ENCODE measurements at regions not wholly inside any gene's neighbourhood (a gene's known extent, or its start where the extent isn't known, plus 50 kb on each side); places are given as distances from the start of the nearest gene placed in this dataset.

DNA sequence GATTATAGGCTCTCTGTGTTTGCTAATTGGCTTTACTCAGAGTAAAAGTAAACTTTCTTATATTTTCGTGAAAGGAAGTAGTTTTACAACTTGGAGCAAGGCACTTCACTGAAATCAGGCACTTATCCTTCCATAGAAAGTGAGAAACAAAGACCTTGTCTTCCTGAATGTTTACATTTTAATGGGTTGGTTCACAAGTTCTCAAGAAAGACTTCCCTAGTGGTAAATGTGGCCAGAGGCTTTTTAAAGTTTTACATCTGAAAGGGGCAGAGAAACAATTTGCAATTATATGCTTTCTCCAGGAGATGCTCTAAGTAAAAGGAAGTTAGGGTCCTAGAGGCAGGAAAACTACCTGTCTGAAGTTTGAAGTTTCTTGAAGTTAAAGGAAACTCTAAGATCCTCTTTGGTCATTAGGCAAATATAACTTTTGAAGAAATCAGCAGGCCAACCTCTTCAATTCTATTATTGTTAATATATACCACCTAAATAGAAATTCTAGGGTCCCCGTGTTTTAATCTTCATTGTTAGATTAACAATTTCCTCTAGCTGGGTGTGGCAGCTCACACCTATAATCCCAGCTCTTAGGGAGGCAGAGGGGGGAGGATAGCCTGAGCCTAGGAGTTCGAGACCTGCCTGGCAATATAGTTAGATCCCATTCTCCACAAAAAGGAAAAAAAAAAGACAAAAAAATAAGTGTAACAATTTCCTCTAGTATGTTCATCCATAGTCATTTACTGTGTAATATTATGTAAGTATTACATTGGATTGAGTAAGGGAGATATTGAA is 644.9 kb upstream of the FOXG1 start:
- H3K4me1 ChIP-seq (ENCODE audit: insufficient read depth, low read length, poor library complexity, severe bottlenecking), result no peaks in the 10 kb centered on the region
- no peak for TF ChIP-seq EZH2 (IDR thresholded peaks at IDR 0.05; ENCODE audit: borderline replicate concordance, low read depth, low read length, poor library complexity, severe bottlenecking)
- TF ChIP-seq CTCF (conservative IDR thresholded peaks at IDR 0.05; ENCODE audit: low read depth, low read length), result no peak
- no peaks in the 10 kb centered on the region for H3K27me3 ChIP-seq (replicated peaks; ENCODE audit: insufficient read depth, low read depth, low read length, poor library complexity)
- no peaks in the 10 kb centered on the region for H3K36me3 ChIP-seq (ENCODE audit: insufficient read depth, low read length, poor library complexity, severe bottlenecking)
- no TSS peak for BruUV-seq (replicated peaks)
- H3K27ac ChIP-seq (ENCODE audit: low read depth, low read length, poor library complexity, severe bottlenecking), result no peak overlapping the region
- CTCF ChIA-PET, result no interaction called here
- no peak overlapping the region for H3K4me3 ChIP-seq (ENCODE audit: low read depth, low read length, poor library complexity, severe bottlenecking)
- DNase-seq (ENCODE audit: low spot score), result no peak
- H3K9me3 ChIP-seq (ENCODE audit: low read depth, low read length, poor library complexity, severe bottlenecking), result peaks cover 10% of the 10 kb centered on the region
- POLR2A ChIA-PET (ENCODE audit: low non-redundant PET), result interaction anchor here (0.7 kb wide), 1 partner anchor 163 kb away, joined by 4 read pairs; no protein-coding TSS in a partner anchor
- intact Hi-C loops (cut with micrococcal nuclease; ENCODE audit: unreplicated experiment), result no loop called here

DNA sequence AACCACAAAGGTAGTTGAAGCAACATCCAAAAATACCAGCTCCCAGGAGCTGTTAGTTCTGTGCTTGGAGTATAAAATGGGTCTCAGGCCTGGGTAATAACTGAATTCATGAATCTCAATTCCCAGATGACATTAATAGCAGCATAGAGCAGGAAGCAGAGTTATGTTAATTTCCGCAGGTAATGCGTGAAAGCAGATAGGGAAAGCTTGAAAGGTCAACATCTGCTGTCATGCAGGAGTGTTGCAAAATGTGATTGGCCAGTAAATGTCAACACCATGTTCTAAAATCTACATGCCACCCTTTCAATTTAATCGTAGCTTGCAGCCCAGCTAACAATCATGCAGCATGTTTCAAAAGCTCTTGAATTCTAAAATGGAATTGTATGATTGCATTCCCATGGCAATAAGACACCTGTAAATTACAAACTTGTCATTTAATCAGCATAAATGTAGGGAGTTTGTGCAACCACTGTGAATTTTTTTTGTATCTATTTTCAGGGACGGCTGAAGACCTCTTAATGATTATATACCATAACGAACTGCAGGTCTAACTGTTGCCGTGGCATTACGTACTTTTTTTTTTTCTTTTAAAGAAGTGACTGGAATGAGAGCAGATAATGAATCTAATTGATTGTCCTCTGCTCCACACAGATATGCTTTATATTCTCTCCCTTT is 635.8 kb upstream of the FOXG1 start:
- no peak overlapping the region for H3K27ac ChIP-seq (ENCODE audit: low read depth, low read length, poor library complexity, severe bottlenecking)
- CTCF ChIA-PET, result no interaction called here

GRCh38 chr14:28138341-28138740 is 628.2 kb upstream of the FOXG1 start:
- H3K9me3 ChIP-seq (ENCODE audit: low read depth, low read length, poor library complexity, severe bottlenecking), result peaks cover 13% of the 10 kb centered on the region
- no peak overlapping the region for H3K4me3 ChIP-seq (ENCODE audit: low read depth, low read length, poor library complexity, severe bottlenecking)
- H3K27me3 ChIP-seq (replicated peaks; ENCODE audit: insufficient read depth, low read depth, low read length, poor library complexity), result no peaks in the 10 kb centered on the region
- CTCF ChIA-PET, result no interaction called here
- no peak for DNase-seq (ENCODE audit: low spot score)
- intact Hi-C loops (cut with micrococcal nuclease; ENCODE audit: unreplicated experiment), result no loop called here
- no peaks in the 10 kb centered on the region for H3K36me3 ChIP-seq (ENCODE audit: insufficient read depth, low read length, poor library complexity, severe bottlenecking)
- BruUV-seq (replicated peaks), result no TSS peak
- no peak overlapping the region for H3K27ac ChIP-seq (ENCODE audit: low read depth, low read length, poor library complexity, severe bottlenecking)
- TF ChIP-seq EZH2 (IDR thresholded peaks at IDR 0.05; ENCODE audit: borderline replicate concordance, low read depth, low read length, poor library complexity, severe bottlenecking) (no peak), CTCF (conservative IDR thresholded peaks at IDR 0.05; ENCODE audit: low read depth, low read length) (no peak)
- POLR2A ChIA-PET (ENCODE audit: low non-redundant PET), result no interaction called here
- no peaks in the 10 kb centered on the region for H3K4me1 ChIP-seq (ENCODE audit: insufficient read depth, low read length, poor library complexity, severe bottlenecking)

More for the DNA sequence above, 635.8 kb upstream of the FOXG1 start:
- POLR2A ChIA-PET (ENCODE audit: low non-redundant PET), result no interaction called here
- BruUV-seq (replicated peaks), result no TSS peak
- H3K27me3 ChIP-seq (replicated peaks; ENCODE audit: insufficient read depth, low read depth, low read length, poor library complexity), result no peaks in the 10 kb centered on the region
- H3K36me3 ChIP-seq (ENCODE audit: insufficient read depth, low read length, poor library complexity, severe bottlenecking), result no peaks in the 10 kb centered on the region
- no peak for DNase-seq (ENCODE audit: low spot score)
- no peaks in the 10 kb centered on the region for H3K4me1 ChIP-seq (ENCODE audit: insufficient read depth, low read length, poor library complexity, severe bottlenecking)
- intact Hi-C loops (cut with micrococcal nuclease; ENCODE audit: unreplicated experiment), result no loop called here
- peaks cover 8% of the 10 kb centered on the region for H3K9me3 ChIP-seq (ENCODE audit: low read depth, low read length, poor library complexity, severe bottlenecking)
- H3K4me3 ChIP-seq (ENCODE audit: low read depth, low read length, poor library complexity, severe bottlenecking), result no peak overlapping the region
- TF ChIP-seq EZH2 (IDR thresholded peaks at IDR 0.05; ENCODE audit: borderline replicate concordance, low read depth, low read length, poor library complexity, severe bottlenecking), result no peak

Measured in A673 (cell line).